Neural cell (in vitro differentiated cells): ENCODE measurements at regions not wholly inside any gene's neighbourhood (a gene's known extent, or its start where the extent isn't known, plus 50 kb on each side); places are given as distances from the start of the nearest gene placed in this dataset.

Experiments
- EZH2 ChIP-seq: fragments of 200-600, 300-800 bp; shearing (Covaris generic), sonication (generic); IDR thresholded peaks from 2 replicates; pipeline ENCODE4 v1.6.1; 2014; ENCODE audit warnings: antibody characterized with exemption, low read length, borderline replicate concordance, mild to moderate bottlenecking; ENCODE audit not compliant: insufficient read depth, poor library complexity, severe bottlenecking
- TAF1 ChIP-seq: IDR thresholded peaks from 2 replicates; pipeline ENCODE4 v1.6.1; 2012; ENCODE audit warnings: low read depth
- TF ChIP-seq, protein P1 (sequence below): fragments of 450-650 bp; IDR thresholded peaks from 2 replicates; pipeline ENCODE4 v1.5.1; 2014; ENCODE audit warnings: antibody characterized with exemption, mild to moderate bottlenecking, moderate library complexity; ENCODE audit not compliant: poor library complexity, severe bottlenecking

DNA sequence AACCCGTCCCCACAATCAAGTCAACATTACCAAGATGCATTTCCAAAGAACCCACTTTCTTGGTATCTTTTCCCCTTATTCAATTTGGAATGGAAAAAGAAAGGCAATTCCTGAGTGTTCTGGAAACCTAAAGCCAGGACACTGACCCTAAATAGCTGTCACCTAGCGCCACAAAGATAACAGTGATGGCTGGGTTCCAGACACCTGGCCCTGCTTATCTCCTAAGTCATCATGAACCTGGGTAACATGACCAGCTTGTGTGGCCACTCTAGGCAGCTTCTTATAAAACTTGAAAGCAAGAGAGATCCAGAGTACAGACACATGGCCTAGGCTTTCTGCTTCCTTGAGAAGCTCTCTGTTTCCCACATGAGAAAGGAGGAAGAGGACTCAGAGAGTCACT lies 95.4 kb downstream of the BOD1L2 start:
- TF ChIP-seq TAF1 (no peak), EZH2 (no peak)
- TF ChIP-seq, protein P1, sequence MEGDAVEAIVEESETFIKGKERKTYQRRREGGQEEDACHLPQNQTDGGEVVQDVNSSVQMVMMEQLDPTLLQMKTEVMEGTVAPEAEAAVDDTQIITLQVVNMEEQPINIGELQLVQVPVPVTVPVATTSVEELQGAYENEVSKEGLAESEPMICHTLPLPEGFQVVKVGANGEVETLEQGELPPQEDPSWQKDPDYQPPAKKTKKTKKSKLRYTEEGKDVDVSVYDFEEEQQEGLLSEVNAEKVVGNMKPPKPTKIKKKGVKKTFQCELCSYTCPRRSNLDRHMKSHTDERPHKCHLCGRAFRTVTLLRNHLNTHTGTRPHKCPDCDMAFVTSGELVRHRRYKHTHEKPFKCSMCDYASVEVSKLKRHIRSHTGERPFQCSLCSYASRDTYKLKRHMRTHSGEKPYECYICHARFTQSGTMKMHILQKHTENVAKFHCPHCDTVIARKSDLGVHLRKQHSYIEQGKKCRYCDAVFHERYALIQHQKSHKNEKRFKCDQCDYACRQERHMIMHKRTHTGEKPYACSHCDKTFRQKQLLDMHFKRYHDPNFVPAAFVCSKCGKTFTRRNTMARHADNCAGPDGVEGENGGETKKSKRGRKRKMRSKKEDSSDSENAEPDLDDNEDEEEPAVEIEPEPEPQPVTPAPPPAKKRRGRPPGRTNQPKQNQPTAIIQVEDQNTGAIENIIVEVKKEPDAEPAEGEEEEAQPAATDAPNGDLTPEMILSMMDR = no peak
